CD4-positive, alpha-beta memory T cell (primary cell): ENCODE measurements at regions not wholly inside any gene's neighbourhood (a gene's known extent, or its start where the extent isn't known, plus 50 kb on each side); places are given as distances from the start of the nearest gene placed in this dataset.

Experiments used
- CTCF ChIA-PET: fragments of 350-600 bp; sonication (Branson Sonifier 250); formaldehyde crosslinking; loops from one replicate; lab custom pipeline; 2021; ENCODE audit warnings: inconsistent platforms; ENCODE audit not compliant: partially characterized antibody; lab: Charles Lee
- POLR2A ChIA-PET: fragments of 350-600 bp; sonication (Branson Sonifier 250); formaldehyde crosslinking; loops from one replicate; lab custom pipeline; 2021; ENCODE audit not compliant: partially characterized antibody; lab: Charles Lee
- DNase-seq, 5 donors: peaks; one replicate each; pipeline versions ENCODE4 v3.0.0 to v3.0.0-alpha.2; 2020 to 2022; ENCODE audit warnings: mixed read lengths in 1 of 5
- H3K27ac ChIP-seq: one replicate; pipeline ENCODE4 v1.7.0; 2013; ENCODE audit warnings: low read depth, low read length
- H3K27me3 ChIP-seq: 2 replicates; pipeline ENCODE4 v1.7.0; 2013; ENCODE audit warnings: mild to moderate bottlenecking, low read length, moderate library complexity; ENCODE audit not compliant: insufficient read depth
- H3K36me3 ChIP-seq: 2 replicates; pipeline ENCODE4 v1.7.0; 2013; ENCODE audit warnings: mild to moderate bottlenecking, low read length, moderate library complexity; ENCODE audit not compliant: insufficient read depth
- H3K4me1 ChIP-seq: 2 replicates; pipeline ENCODE4 v1.7.0; 2013; ENCODE audit warnings: mild to moderate bottlenecking, low read length, moderate library complexity; ENCODE audit not compliant: insufficient read depth
- H3K4me3 ChIP-seq, 2 donors: one replicate each; pipeline ENCODE4 v1.7.0; 2013; ENCODE audit warnings: low read length in 2 of 2, mild to moderate bottlenecking in 1 of 2
- H3K9me3 ChIP-seq, 2 donors: one replicate each; pipeline ENCODE4 v1.7.0; 2013; ENCODE audit warnings: low read length in 2 of 2, control low read depth in 1 of 2; ENCODE audit not compliant: control insufficient read depth in 1 of 2
- H3K27ac Mint-ChIP-seq, 7 donors: one replicate each; pipeline ENCODE4 v1.8.0; 2020 to 2021; ENCODE audit warnings: mixed read lengths in 7 of 7, mild to moderate bottlenecking in 6 of 7, inconsistent platforms in 3 of 7, moderate library complexity in 3 of 7
- H3K27me3 Mint-ChIP-seq, 2 donors: one replicate each; pipeline ENCODE4 v1.8.0; 2020 to 2021; ENCODE audit warnings: mixed read lengths in 2 of 2
- H3K36me3 Mint-ChIP-seq, 2 donors: one replicate each; pipeline ENCODE4 v1.8.0; 2020 to 2021; ENCODE audit warnings: mixed read lengths in 2 of 2, inconsistent platforms in 1 of 2, mild to moderate bottlenecking in 1 of 2
- H3K4me1 Mint-ChIP-seq, 4 donors: one replicate each; pipeline ENCODE4 v1.8.0; 2020 to 2021; ENCODE audit warnings: mixed read lengths in 4 of 4, mild to moderate bottlenecking in 1 of 4
- H3K4me3 Mint-ChIP-seq, 8 donors: one replicate each; pipeline ENCODE4 v1.8.0; 2020 to 2021; ENCODE audit warnings: mixed read lengths in 8 of 8, mild to moderate bottlenecking in 7 of 8, moderate library complexity in 6 of 8, inconsistent platforms in 3 of 8
- H3K9me3 Mint-ChIP-seq, 8 donors: one replicate each; pipeline ENCODE4 v1.8.0; 2020 to 2021; ENCODE audit warnings: mixed read lengths in 8 of 8, mild to moderate bottlenecking in 5 of 8, inconsistent platforms in 3 of 8, moderate library complexity in 1 of 8
- intact Hi-C: fragments of 100-400 bp; cut with micrococcal nuclease; formaldehyde crosslinking; loops from one replicate; pipeline ENCODE4 v1.15.1; 2023

DNA sequence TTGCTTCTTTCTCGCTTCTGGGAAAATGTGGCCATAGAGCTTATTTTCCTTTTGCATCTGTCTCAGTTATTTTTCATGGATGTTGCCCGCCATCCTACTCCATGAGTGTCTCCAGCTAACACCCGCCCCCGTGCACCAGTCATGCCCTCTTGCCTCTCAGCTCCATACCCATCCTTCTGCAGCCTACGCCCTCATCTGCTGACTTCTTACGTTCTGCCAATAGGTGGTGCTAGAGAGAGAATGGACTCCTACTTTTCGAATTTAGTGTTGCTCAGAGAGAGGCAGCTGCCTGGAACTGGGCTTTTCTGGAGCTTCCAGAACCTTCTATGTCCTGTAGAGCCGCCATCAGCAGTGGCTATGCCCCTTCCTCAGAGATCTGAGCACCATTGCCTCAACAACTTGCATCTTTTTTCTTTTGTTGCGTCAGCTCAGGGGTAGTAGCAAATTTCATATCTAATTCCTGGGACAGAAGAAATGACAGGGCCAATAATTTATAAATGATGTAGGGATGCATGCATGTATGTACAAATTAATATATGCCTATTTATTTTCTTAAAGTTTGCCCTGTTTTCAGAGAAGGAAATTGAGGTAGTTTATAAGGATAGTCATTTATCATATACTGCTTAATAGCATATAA lies 119.7 kb upstream of the MYOCD start:
- Histone ChIP-seq H3K27me3 (no peaks in the 10 kb centered on the region), H3K36me3 (no peaks in the 10 kb centered on the region), H3K4me1 (no peaks in the 10 kb centered on the region), H3K9me3 (no peaks in the 10 kb centered on the region), H3K4me3 (no peak overlapping the region), H3K27ac (no peak overlapping the region)
- Mint-ChIP-seq H3K4me1 (no peaks in the 10 kb centered on the region), H3K27ac (no peak overlapping the region), H3K27me3 (no peaks in the 10 kb centered on the region), H3K36me3 (no peaks in the 10 kb centered on the region), H3K9me3 (peaks cover 0 to 9% (median under 1%) of the 10 kb centered on the region in 8 donors), H3K4me3 (no peak overlapping the region)
- DNase-seq, result no peak
- POLR2A ChIA-PET, result no interaction called here
- CTCF ChIA-PET, result no interaction called here
- intact Hi-C loops, result no loop called here

- peaks cover 0 to 9% (median 2%) of the 10 kb centered on the region in 8 donors for H3K9me3 Mint-ChIP-seq
Measured at GRCh38 chr17:12546983-12547382, 118.7 kb upstream of the MYOCD start.

DNA sequence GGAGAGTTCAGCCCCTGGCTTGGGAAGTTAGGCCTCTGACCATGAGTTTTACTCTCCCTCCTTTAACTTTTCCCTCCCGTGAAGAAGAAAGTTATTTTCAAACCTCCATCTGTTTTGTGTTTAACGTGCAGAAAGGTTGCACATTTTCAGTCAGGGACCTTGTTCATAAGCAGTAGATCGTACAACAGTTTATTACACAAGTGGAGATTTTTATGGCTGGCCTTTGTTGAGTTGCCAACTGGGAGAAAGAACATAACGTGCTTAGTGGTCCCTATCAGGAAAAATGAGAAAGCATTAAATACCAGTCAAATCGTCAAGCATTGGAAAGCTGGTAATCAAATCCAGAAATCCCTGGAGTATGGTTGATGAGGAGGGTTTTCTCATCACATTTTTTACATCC lies 117.9 kb upstream of the MYOCD start:
- CTCF ChIA-PET, result no interaction called here
- no peak for DNase-seq
- Histone ChIP-seq H3K4me3 (no peak overlapping the region), H3K4me1 (no peaks in the 10 kb centered on the region), H3K27ac (no peak overlapping the region), H3K36me3 (no peaks in the 10 kb centered on the region), H3K9me3 (no peaks in the 10 kb centered on the region), H3K27me3 (no peaks in the 10 kb centered on the region)
- POLR2A ChIA-PET, result no interaction called here
- H3K27me3 Mint-ChIP-seq, result no peaks in the 10 kb centered on the region
- H3K4me3 Mint-ChIP-seq, result no peak overlapping the region
- H3K9me3 Mint-ChIP-seq, result peaks cover 0 to 9% (median under 1%) of the 10 kb centered on the region in 8 donors
- H3K36me3 Mint-ChIP-seq, result no peaks in the 10 kb centered on the region
- intact Hi-C loops, result no loop called here
- no peaks in the 10 kb centered on the region for H3K4me1 Mint-ChIP-seq
- H3K27ac Mint-ChIP-seq, result no peak overlapping the region

More at GRCh38 chr17:12546983-12547382, 118.7 kb upstream of the MYOCD start:
- H3K27ac ChIP-seq, result no peak overlapping the region
- Mint-ChIP-seq H3K4me3 (no peak overlapping the region), H3K27ac (no peak overlapping the region), H3K4me1 (no peaks in the 10 kb centered on the region), H3K27me3 (no peaks in the 10 kb centered on the region), H3K36me3 (no peaks in the 10 kb centered on the region)
- H3K4me1 ChIP-seq, result no peaks in the 10 kb centered on the region
- H3K9me3 ChIP-seq, result no peaks in the 10 kb centered on the region
- no peaks in the 10 kb centered on the region for H3K27me3 ChIP-seq
- H3K4me3 ChIP-seq, result no peak overlapping the region
- no peak for DNase-seq
- ChIA-PET POLR2A (no interaction called here), CTCF (no interaction called here)
- intact Hi-C loops, result no loop called here
- H3K36me3 ChIP-seq, result no peaks in the 10 kb centered on the region

DNA sequence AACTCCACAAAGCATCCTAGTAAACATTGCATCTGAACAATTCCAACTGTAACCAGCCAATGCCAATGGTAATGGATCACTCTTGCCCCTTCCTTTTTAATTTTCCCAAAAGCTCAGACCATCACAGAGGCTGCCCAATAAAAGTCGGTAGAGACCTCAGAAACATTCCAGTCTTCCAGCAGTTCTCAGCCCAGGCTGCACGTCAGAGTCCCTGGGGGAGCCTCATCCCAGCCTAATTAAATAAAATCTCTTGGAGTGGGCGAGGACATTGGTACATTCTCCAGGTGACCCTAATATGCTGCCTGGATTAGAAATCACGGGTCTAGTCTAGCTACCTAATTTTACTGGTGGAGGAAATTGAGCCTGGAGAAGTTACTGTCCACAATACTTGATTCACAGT lies 117.1 kb upstream of the MYOCD start:
- H3K4me1 Mint-ChIP-seq, result no peaks in the 10 kb centered on the region
- Histone ChIP-seq H3K27me3 (no peaks in the 10 kb centered on the region), H3K4me3 (no peak overlapping the region), H3K9me3 (no peaks in the 10 kb centered on the region), H3K4me1 (no peaks in the 10 kb centered on the region), H3K27ac (no peak overlapping the region), H3K36me3 (no peaks in the 10 kb centered on the region)
- H3K9me3 Mint-ChIP-seq, result peaks cover 0 to 7% (median under 1%) of the 10 kb centered on the region in 8 donors
- H3K27me3 Mint-ChIP-seq, result no peaks in the 10 kb centered on the region
- no peak for DNase-seq
- CTCF ChIA-PET, result no interaction called here
- H3K36me3 Mint-ChIP-seq, result no peaks in the 10 kb centered on the region
- H3K27ac Mint-ChIP-seq, result no peak overlapping the region
- POLR2A ChIA-PET, result no interaction called here
- H3K4me3 Mint-ChIP-seq, result no peak overlapping the region
- intact Hi-C loops, result no loop called here

- no peaks in the 10 kb centered on the region for H3K27me3 Mint-ChIP-seq
- intact Hi-C loops, result no loop called here
- POLR2A ChIA-PET, result no interaction called here
- Histone ChIP-seq H3K27ac (no peak overlapping the region), H3K27me3 (no peaks in the 10 kb centered on the region), H3K9me3 (no peaks in the 10 kb centered on the region), H3K4me3 (no peak overlapping the region), H3K36me3 (no peaks in the 10 kb centered on the region), H3K4me1 (no peaks in the 10 kb centered on the region)
- DNase-seq, result no peak
- H3K4me3 Mint-ChIP-seq, result no peak overlapping the region
- H3K36me3 Mint-ChIP-seq, result no peaks in the 10 kb centered on the region
- CTCF ChIA-PET, result no interaction called here
- no peaks in the 10 kb centered on the region for H3K4me1 Mint-ChIP-seq
- no peak overlapping the region for H3K27ac Mint-ChIP-seq
- H3K9me3 Mint-ChIP-seq, result peaks cover 0 to 5% (median 1%) of the 10 kb centered on the region in 8 donors
Measured at GRCh38 chr17:12549499-12550041, 116.1 kb upstream of the MYOCD start.

DNA sequence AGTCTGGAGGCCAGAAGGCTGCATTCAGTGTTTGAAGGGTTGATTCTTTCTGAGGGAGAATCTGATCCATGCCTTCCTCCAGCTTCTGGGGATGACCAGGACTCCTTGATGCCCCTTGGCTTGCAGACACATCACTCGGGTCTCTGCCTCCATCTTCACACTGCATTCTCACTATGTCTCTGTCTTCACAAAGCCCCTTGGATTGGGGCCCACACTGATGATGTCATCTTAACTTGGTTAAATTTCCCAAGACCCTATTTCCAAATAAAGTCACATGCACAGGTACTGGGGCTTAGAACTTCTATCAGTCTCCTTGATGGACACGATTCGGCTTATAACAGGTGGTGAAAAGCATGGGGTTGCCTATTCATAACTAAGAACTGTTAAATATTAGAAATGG lies 112.1 kb upstream of the MYOCD start:
- Mint-ChIP-seq H3K27ac (no peak overlapping the region), H3K4me1 (no peaks in the 10 kb centered on the region), H3K27me3 (no peaks in the 10 kb centered on the region), H3K9me3 (peaks cover 0 to 5% (median 0%) of the 10 kb centered on the region in 8 donors), H3K4me3 (no peak overlapping the region), H3K36me3 (no peaks in the 10 kb centered on the region)
- intact Hi-C loops, result no loop called here
- Histone ChIP-seq H3K27me3 (no peaks in the 10 kb centered on the region), H3K36me3 (no peaks in the 10 kb centered on the region), H3K9me3 (no peaks in the 10 kb centered on the region), H3K27ac (no peak overlapping the region), H3K4me3 (no peak overlapping the region), H3K4me1 (no peaks in the 10 kb centered on the region)
- ChIA-PET CTCF (no interaction called here), POLR2A (no interaction called here)
- DNase-seq, result no peak

DNA sequence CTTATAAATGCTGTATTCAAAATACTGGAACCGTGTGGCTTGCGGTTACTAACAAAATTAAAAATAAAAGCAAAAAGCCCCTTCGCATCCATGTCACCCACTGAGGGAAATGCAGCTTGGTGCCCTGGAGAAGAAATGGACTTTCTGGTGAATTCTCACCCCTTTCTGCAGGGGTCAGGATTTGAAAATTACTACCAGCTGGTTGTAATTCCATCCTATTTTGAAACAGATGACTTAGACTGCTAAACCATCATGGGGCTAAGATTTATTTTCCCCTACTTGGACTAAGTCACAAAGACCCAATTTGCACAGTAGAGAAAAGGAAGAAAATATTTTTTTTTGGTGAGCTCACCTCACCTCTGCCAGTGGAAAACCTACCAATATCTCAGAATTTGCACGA lies 111.4 kb upstream of the MYOCD start:
- intact Hi-C loops, result no loop called here
- Histone ChIP-seq H3K4me3 (no peak overlapping the region), H3K27me3 (no peaks in the 10 kb centered on the region), H3K36me3 (no peaks in the 10 kb centered on the region), H3K9me3 (no peaks in the 10 kb centered on the region), H3K27ac (no peak overlapping the region), H3K4me1 (no peaks in the 10 kb centered on the region)
- ChIA-PET CTCF (no interaction called here), POLR2A (no interaction called here)
- DNase-seq, result no peak
- H3K9me3 Mint-ChIP-seq, result peaks cover 0 to 5% (median 0%) of the 10 kb centered on the region in 8 donors
- no peaks in the 10 kb centered on the region for H3K27me3 Mint-ChIP-seq
- H3K36me3 Mint-ChIP-seq, result no peaks in the 10 kb centered on the region
- no peak overlapping the region for H3K4me3 Mint-ChIP-seq
- H3K27ac Mint-ChIP-seq, result no peak overlapping the region
- no peaks in the 10 kb centered on the region for H3K4me1 Mint-ChIP-seq
